ENCODE measurements at regions not wholly inside any gene's neighbourhood (a gene's known extent, or its start where the extent isn't known, plus 50 kb on each side); places are given as distances from the start of the nearest gene placed in this dataset.

- Mint-ChIP-seq H3K27ac (ENCODE audit: low read depth) (no peak overlapping the region), H3K4me1 (no peaks in the 10 kb centered on the region)
- DNase-seq (ENCODE audit: low spot score in 2 of 2), result no peak
Observed at GRCh38 chr11:95585752-95586077, 203.9 kb downstream of the FAM76B start.

DNA sequence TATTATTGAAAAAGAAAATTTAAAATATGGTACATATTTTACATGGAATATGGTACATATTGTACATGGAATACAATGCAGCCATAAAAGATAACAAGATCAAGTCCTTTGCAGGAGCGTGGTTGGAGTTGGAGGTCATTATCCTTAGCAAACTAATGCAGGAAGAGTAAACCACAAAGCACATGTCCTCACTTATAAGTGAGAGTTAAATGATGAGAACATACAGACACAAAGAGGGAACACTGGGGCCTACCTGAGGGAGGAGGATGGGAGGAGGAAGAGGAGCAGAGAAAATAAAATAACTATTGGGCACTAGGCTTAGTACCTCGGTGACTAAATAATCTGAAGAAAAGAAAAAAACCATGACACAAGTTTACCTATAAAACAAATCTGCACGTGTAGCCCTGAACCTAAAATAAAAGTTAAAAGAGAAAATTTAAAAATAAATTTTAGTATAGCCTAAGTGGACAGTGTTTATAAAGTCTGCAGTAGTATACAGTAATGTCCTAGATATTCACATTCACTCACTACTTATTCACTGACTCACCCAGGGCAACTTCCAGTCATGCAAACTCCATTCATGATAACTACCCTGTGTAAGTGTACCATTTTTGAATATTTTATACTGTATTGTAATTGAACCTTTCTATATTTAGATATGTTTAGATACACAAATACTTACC is 204.4 kb downstream of the FAM76B start:
- H3K27ac Mint-ChIP-seq (ENCODE audit: low read depth), result no peak overlapping the region
- no peaks in the 10 kb centered on the region for H3K4me1 Mint-ChIP-seq
- no peak overlapping the region for H3K4me3 Mint-ChIP-seq
- no peaks in the 10 kb centered on the region for H3K36me3 Mint-ChIP-seq (ENCODE audit: insufficient read depth)
- DNase-seq (ENCODE audit: low spot score in 2 of 2) (no peak), ATAC-seq (replicated peaks; ENCODE audit: extremely low read depth, poor library complexity, severe bottlenecking) (no peak)
- H3K9me3 Mint-ChIP-seq, result no peaks in the 10 kb centered on the region
- H3K27me3 Mint-ChIP-seq, result no peaks in the 10 kb centered on the region

More at GRCh38 chr11:95585752-95586077, 203.9 kb downstream of the FAM76B start:
- ATAC-seq (replicated peaks; ENCODE audit: extremely low read depth, poor library complexity, severe bottlenecking), result no peak
- Mint-ChIP-seq H3K27me3 (no peaks in the 10 kb centered on the region), H3K36me3 (ENCODE audit: insufficient read depth) (no peaks in the 10 kb centered on the region), H3K4me3 (no peak overlapping the region), H3K9me3 (no peaks in the 10 kb centered on the region)

- no peak for ATAC-seq (replicated peaks; ENCODE audit: extremely low read depth, poor library complexity, severe bottlenecking)
- Mint-ChIP-seq H3K4me3 (no peak overlapping the region), H3K36me3 (ENCODE audit: insufficient read depth) (no peaks in the 10 kb centered on the region), H3K9me3 (no peaks in the 10 kb centered on the region), H3K27ac (ENCODE audit: low read depth) (no peak overlapping the region), H3K4me1 (no peaks in the 10 kb centered on the region), H3K27me3 (no peaks in the 10 kb centered on the region)
- no peak for DNase-seq (ENCODE audit: low spot score in 2 of 2)
Observed at GRCh38 chr11:95584589-95584988, 205.0 kb downstream of the FAM76B start.

DNA sequence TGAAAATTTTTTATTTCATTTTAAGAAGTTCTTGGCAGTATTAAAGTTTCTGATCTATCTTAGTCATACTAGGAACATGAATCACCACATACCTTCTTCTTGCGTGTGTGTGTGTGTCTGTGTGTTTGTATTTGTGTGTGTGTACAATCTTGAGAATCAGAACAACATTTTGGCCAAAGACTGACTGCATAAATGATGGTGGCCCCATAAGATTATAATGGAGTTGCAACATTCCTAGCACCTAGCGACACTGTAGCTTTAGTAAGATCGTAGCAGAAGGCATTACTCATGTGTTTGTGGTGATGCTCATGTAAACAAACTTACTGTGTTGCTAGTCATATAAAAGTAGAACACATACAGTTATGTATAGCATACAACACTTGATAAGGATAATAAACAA is 205.4 kb downstream of the FAM76B start:
- Mint-ChIP-seq H3K9me3 (no peaks in the 10 kb centered on the region), H3K4me3 (no peak overlapping the region), H3K4me1 (no peaks in the 10 kb centered on the region), H3K27ac (ENCODE audit: low read depth) (no peak overlapping the region), H3K27me3 (no peaks in the 10 kb centered on the region), H3K36me3 (ENCODE audit: insufficient read depth) (no peaks in the 10 kb centered on the region)
- ATAC-seq (replicated peaks; ENCODE audit: extremely low read depth, poor library complexity, severe bottlenecking) (no peak), DNase-seq (ENCODE audit: low spot score in 2 of 2) (no peak)

DNA sequence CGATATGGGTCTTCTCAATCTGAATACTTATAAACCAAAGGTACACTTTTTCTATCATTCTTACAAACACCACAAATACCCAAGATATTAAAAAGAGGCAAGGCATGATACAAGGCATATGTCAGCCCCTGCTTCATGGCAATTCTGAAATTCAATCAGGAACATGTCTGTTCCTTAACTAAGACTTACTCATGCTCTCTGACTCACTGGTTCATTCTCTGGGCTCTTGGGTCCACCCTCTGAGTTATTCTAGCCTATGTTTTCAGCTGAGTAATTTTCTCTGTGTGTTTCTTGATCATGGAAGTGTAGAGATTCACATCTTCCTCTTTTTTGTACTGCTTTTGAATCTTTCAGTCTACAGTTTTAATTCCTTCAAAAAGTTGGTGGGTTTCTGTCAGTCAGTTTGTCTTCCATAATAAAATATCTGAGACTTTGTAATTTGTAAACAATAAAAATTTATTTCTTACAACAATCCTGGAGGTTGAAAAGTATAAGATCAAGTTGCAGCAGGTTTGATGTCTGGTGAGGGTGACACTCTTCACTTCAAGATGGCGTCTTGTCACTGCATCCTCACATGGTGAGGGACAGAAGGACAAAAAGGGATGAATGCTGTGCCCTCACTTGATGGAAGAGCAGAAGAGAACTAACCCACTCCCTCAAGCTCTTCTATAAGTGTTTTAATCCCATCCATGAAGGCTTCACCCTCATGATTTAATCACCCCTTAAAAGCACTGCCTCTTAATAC is 211.7 kb downstream of the FAM76B start:
- ATAC-seq (replicated peaks; ENCODE audit: extremely low read depth, poor library complexity, severe bottlenecking), result no peak
- no peak overlapping the region for H3K27ac Mint-ChIP-seq (ENCODE audit: low read depth)
- H3K27me3 Mint-ChIP-seq, result peaks cover under 1% of the 10 kb centered on the region
- DNase-seq (ENCODE audit: low spot score in 2 of 2), result no peak
- H3K9me3 Mint-ChIP-seq, result no peaks in the 10 kb centered on the region
- H3K36me3 Mint-ChIP-seq (ENCODE audit: insufficient read depth), result no peaks in the 10 kb centered on the region
- H3K4me1 Mint-ChIP-seq, result no peaks in the 10 kb centered on the region
- H3K4me3 Mint-ChIP-seq, result no peak overlapping the region

GRCh38 chr11:95576146-95576845 is 213.3 kb downstream of the FAM76B start:
- H3K27ac Mint-ChIP-seq (ENCODE audit: low read depth), result no peak overlapping the region
- no peaks in the 10 kb centered on the region for H3K36me3 Mint-ChIP-seq (ENCODE audit: insufficient read depth)
- no peak for DNase-seq (ENCODE audit: low spot score in 2 of 2)
- H3K9me3 Mint-ChIP-seq, result no peaks in the 10 kb centered on the region
- H3K4me1 Mint-ChIP-seq, result no peaks in the 10 kb centered on the region
- no peak overlapping the region for H3K4me3 Mint-ChIP-seq
- ATAC-seq (replicated peaks; ENCODE audit: extremely low read depth, poor library complexity, severe bottlenecking), result no peak
- peaks cover 12% of the 10 kb centered on the region for H3K27me3 Mint-ChIP-seq

GRCh38 chr11:95575517-95575916 is 214.1 kb downstream of the FAM76B start:
- DNase-seq (ENCODE audit: low spot score in 2 of 2) (no peak), ATAC-seq (replicated peaks; ENCODE audit: extremely low read depth, poor library complexity, severe bottlenecking) (no peak)
- Mint-ChIP-seq H3K4me1 (no peaks in the 10 kb centered on the region), H3K27me3 (peaks cover 18% of the 10 kb centered on the region), H3K27ac (ENCODE audit: low read depth) (no peak overlapping the region), H3K4me3 (no peak overlapping the region), H3K36me3 (ENCODE audit: insufficient read depth) (no peaks in the 10 kb centered on the region), H3K9me3 (no peaks in the 10 kb centered on the region)

GRCh38 chr11:95571718-95572260 is 217.8 kb downstream of the FAM76B start:
- no peak for DNase-seq (ENCODE audit: low spot score in 2 of 2)
- Mint-ChIP-seq H3K27me3 (peaks cover 48% of the 10 kb centered on the region), H3K9me3 (peaks cover 6% of the 10 kb centered on the region), H3K27ac (ENCODE audit: low read depth) (no peak overlapping the region), H3K36me3 (ENCODE audit: insufficient read depth) (no peaks in the 10 kb centered on the region), H3K4me3 (no peak overlapping the region), H3K4me1 (no peaks in the 10 kb centered on the region)
- no peak for ATAC-seq (replicated peaks; ENCODE audit: extremely low read depth, poor library complexity, severe bottlenecking)

- no peaks in the 10 kb centered on the region for H3K4me1 Mint-ChIP-seq
Observed at GRCh38 chr11:95570845-95571244, 218.7 kb downstream of the FAM76B start.

GRCh38 chr11:95569207-95569606 is 220.4 kb downstream of the FAM76B start:
- no peaks in the 10 kb centered on the region for H3K36me3 Mint-ChIP-seq (ENCODE audit: insufficient read depth)
- H3K4me1 Mint-ChIP-seq, result no peaks in the 10 kb centered on the region
- no peak overlapping the region for H3K27ac Mint-ChIP-seq (ENCODE audit: low read depth)
- DNase-seq (ENCODE audit: low spot score in 2 of 2), result no peak
- no peak for ATAC-seq (replicated peaks; ENCODE audit: extremely low read depth, poor library complexity, severe bottlenecking)
- no peak overlapping the region for H3K4me3 Mint-ChIP-seq
- H3K27me3 Mint-ChIP-seq, result peaks cover 48% of the 10 kb centered on the region
- peaks cover 6% of the 10 kb centered on the region for H3K9me3 Mint-ChIP-seq

More at GRCh38 chr11:95570845-95571244, 218.7 kb downstream of the FAM76B start:
- H3K4me3 Mint-ChIP-seq, result no peak overlapping the region
- no peak for DNase-seq (ENCODE audit: low spot score in 2 of 2)
- ATAC-seq (replicated peaks; ENCODE audit: extremely low read depth, poor library complexity, severe bottlenecking), result no peak
- H3K27me3 Mint-ChIP-seq, result peaks cover 48% of the 10 kb centered on the region
- no peak overlapping the region for H3K27ac Mint-ChIP-seq (ENCODE audit: low read depth)
- H3K9me3 Mint-ChIP-seq, result peaks cover 6% of the 10 kb centered on the region
- H3K36me3 Mint-ChIP-seq (ENCODE audit: insufficient read depth), result no peaks in the 10 kb centered on the region

DNA sequence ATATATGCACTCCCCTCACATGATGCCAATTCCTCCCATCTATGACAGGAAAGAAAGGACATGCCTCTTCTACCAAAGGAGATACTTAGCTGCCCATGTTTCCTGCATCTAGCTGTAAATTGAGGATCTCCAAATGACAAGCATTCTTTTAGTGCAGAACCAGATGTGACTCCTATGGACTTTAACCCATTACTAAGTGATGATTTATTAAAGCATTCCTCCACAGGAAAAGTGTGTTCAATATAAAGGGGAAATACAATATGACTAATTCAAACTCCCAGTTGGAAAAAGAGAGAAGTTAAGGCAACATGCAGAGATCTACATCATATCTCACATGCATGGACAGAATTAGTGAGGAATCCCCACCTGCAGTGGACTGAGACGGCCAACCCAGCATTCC is 221.3 kb downstream of the FAM76B start:
- ATAC-seq (replicated peaks; ENCODE audit: extremely low read depth, poor library complexity, severe bottlenecking), result no peak
- H3K4me3 Mint-ChIP-seq, result no peak overlapping the region
- H3K27ac Mint-ChIP-seq (ENCODE audit: low read depth), result no peak overlapping the region
- DNase-seq (ENCODE audit: low spot score in 2 of 2), result no peak
- peaks cover 48% of the 10 kb centered on the region for H3K27me3 Mint-ChIP-seq
- H3K9me3 Mint-ChIP-seq, result peaks cover 6% of the 10 kb centered on the region
- no peaks in the 10 kb centered on the region for H3K4me1 Mint-ChIP-seq
- H3K36me3 Mint-ChIP-seq (ENCODE audit: insufficient read depth), result no peaks in the 10 kb centered on the region

DNA sequence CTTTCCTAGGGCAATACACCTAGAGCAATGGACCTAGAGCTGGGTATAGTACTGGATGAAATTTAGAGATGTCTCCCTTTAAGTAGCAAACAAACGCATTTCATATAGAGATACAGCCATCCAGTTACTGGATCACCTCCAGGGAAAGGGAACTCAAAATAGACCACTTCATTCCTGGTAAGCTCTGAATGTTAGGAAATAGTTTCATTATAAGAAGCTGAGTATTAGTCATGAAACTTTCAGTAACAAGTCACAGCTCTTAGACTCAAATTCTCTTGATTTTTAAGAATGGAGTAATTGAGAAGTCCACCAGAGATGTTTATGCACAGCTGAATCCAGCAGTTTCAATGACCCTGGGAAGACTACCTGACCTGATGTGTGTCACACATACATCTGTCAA is 221.9 kb downstream of the FAM76B start:
- Mint-ChIP-seq H3K4me3 (no peak overlapping the region), H3K27me3 (peaks cover 47% of the 10 kb centered on the region), H3K9me3 (peaks cover 6% of the 10 kb centered on the region), H3K36me3 (ENCODE audit: insufficient read depth) (no peaks in the 10 kb centered on the region), H3K4me1 (no peaks in the 10 kb centered on the region), H3K27ac (ENCODE audit: low read depth) (no peak overlapping the region)
- no peak for ATAC-seq (replicated peaks; ENCODE audit: extremely low read depth, poor library complexity, severe bottlenecking)
- DNase-seq (ENCODE audit: low spot score in 2 of 2), result no peak

Measured in central memory CD8-positive, alpha-beta T cell (primary cell).